Astrocyte of the cerebellum (primary cell): ENCODE measurements at regions not wholly inside any gene's neighbourhood (a gene's known extent, or its start where the extent isn't known, plus 50 kb on each side); places are given as distances from the start of the nearest gene placed in this dataset.

Experiments used
- DNase-seq: peaks from one replicate; pipeline ENCODE4 v3.0.0-alpha.2; 2011; ENCODE audit warnings: low read depth
- H3K4me3 ChIP-seq: 2 replicates; pipeline ENCODE4 v1.5.1; 2011; ENCODE audit warnings: mild to moderate bottlenecking, low read depth, low read length, moderate library complexity
- CTCF ChIP-seq: IDR thresholded peaks from 2 replicates; pipeline ENCODE4 v1.5.1; 2012; ENCODE audit warnings: low read length, low read depth, moderate library complexity, mild to moderate bottlenecking; ENCODE audit errors: missing control alignments
- in situ Hi-C: cut with HindIII; loops from 2 replicates; pipeline ENCODE4 v1.10.0; 2017; ENCODE audit warnings: low sequenced_read_pairs

GRCh38 chr1:87804128-87804527 lies 475.4 kb downstream of the LMO4 start:
- no peak overlapping the region for H3K4me3 ChIP-seq
- no peak for TF ChIP-seq CTCF
- in situ Hi-C loops: no loop called here
- no peak for DNase-seq

- in situ Hi-C loops: no loop called here
- no peak overlapping the region for H3K4me3 ChIP-seq
- TF ChIP-seq CTCF: no peak
- peak; percentile 44 for DNase-seq
These were observed 477.1 kb downstream of the LMO4 start for GRCh38 chr1:87805666-87806378.

GRCh38 chr1:87806379-87807094 lies 477.9 kb downstream of the LMO4 start:
- in situ Hi-C loops: no loop called here
- no peak for DNase-seq
- no peak for TF ChIP-seq CTCF
- H3K4me3 ChIP-seq: no peak overlapping the region

- in situ Hi-C loops: no loop called here
- no peak for TF ChIP-seq CTCF
- no peak for DNase-seq
- no peak overlapping the region for H3K4me3 ChIP-seq
These were observed 481.5 kb downstream of the LMO4 start for GRCh38 chr1:87810166-87810565.

- TF ChIP-seq CTCF: no peak
- in situ Hi-C loops: no loop called here
- H3K4me3 ChIP-seq: no peak overlapping the region
- no peak for DNase-seq
These were observed 484.3 kb downstream of the LMO4 start for GRCh38 chr1:87812871-87813577.

GRCh38 chr1:87814573-87814972 lies 485.9 kb downstream of the LMO4 start:
- in situ Hi-C loops: no loop called here
- H3K4me3 ChIP-seq: no peak overlapping the region
- no peak for TF ChIP-seq CTCF
- DNase-seq: peak; percentile 34
